HL-60/S4 (cell line): ENCODE measurements at regions not wholly inside any gene's neighbourhood (a gene's known extent, or its start where the extent isn't known, plus 50 kb on each side); places are given as distances from the start of the nearest gene placed in this dataset.
"Not testable (repeated sequence)": the region's sequence is repeated elsewhere in the genome, so short reads cannot be mapped to it uniquely, and the experiment has no call there.

Experiments used
- in situ Hi-C: fragments of 300-500 bp; cut with MboI; formaldehyde crosslinking; loops from 2 replicates; pipeline ENCODE4 v1.14.3; 2022; ENCODE audit warnings: low sequenced_read_pairs

- in situ Hi-C loops = no loop called here
These were observed 668.1 kb downstream of the RFPL4B start for GRCh38 chr6:113015249-113015648.

- in situ Hi-C loops = no loop called here
These were observed 670.2 kb downstream of the RFPL4B start for GRCh38 chr6:113017353-113017752.

GRCh38 chr6:113018351-113019151 lies 671.4 kb downstream of the RFPL4B start:
- in situ Hi-C loops = no loop called here

GRCh38 chr6:113019176-113019575 lies 672.0 kb downstream of the RFPL4B start:
- in situ Hi-C loops = no loop called here

- in situ Hi-C loops = no loop called here
These were observed 680.6 kb downstream of the RFPL4B start for GRCh38 chr6:113027780-113028179.

GRCh38 chr6:113029161-113029560 lies 682.0 kb downstream of the RFPL4B start:
- in situ Hi-C loops = not testable (repeated sequence)

GRCh38 chr6:113031591-113032238 lies 684.6 kb downstream of the RFPL4B start:
- in situ Hi-C loops = no loop called here

GRCh38 chr6:113039005-113039404 lies 691.9 kb downstream of the RFPL4B start:
- in situ Hi-C loops = no loop called here

GRCh38 chr6:113047148-113047547 lies 700.0 kb downstream of the RFPL4B start:
- in situ Hi-C loops = no loop called here

- in situ Hi-C loops = no loop called here
These were observed 700.8 kb downstream of the RFPL4B start for GRCh38 chr6:113047932-113048331.

- in situ Hi-C loops = no loop called here
These were observed 701.6 kb downstream of the RFPL4B start for GRCh38 chr6:113048741-113049140.

GRCh38 chr6:113049190-113049589 lies 702.1 kb downstream of the RFPL4B start:
- in situ Hi-C loops = no loop called here

- in situ Hi-C loops = no loop called here
These were observed 703.1 kb downstream of the RFPL4B start for GRCh38 chr6:113050010-113050858.

GRCh38 chr6:113050979-113051378 lies 703.8 kb downstream of the RFPL4B start:
- in situ Hi-C loops = no loop called here

GRCh38 chr6:113052506-113052905 lies 705.4 kb downstream of the RFPL4B start:
- in situ Hi-C loops = no loop called here

- in situ Hi-C loops = no loop called here
These were observed 707.9 kb downstream of the RFPL4B start for GRCh38 chr6:113055061-113055460.

GRCh38 chr6:113055998-113056397 lies 708.9 kb downstream of the RFPL4B start:
- in situ Hi-C loops = no loop called here

GRCh38 chr6:113057567-113058053 lies 710.5 kb downstream of the RFPL4B start:
- in situ Hi-C loops = no loop called here

GRCh38 chr6:113060664-113061063 lies 713.5 kb downstream of the RFPL4B start:
- in situ Hi-C loops = no loop called here

GRCh38 chr6:113065611-113066010 lies 718.5 kb downstream of the RFPL4B start:
- in situ Hi-C loops = no loop called here

- in situ Hi-C loops = no loop called here
These were observed 720.6 kb downstream of the RFPL4B start for GRCh38 chr6:113067612-113068275.
